Osteocyte (in vitro differentiated cells): ENCODE measurements at regions not wholly inside any gene's neighbourhood (a gene's known extent, or its start where the extent isn't known, plus 50 kb on each side); places are given as distances from the start of the nearest gene placed in this dataset.

Experiments used
- DNase-seq: peaks from one replicate; pipeline ENCODE4 v3.0.0; 2021; ENCODE audit warnings: mixed read lengths; ENCODE audit not compliant: unreplicated experiment; ENCODE audit errors: extremely low spot score
- H3K27ac Mint-ChIP-seq: one replicate; pipeline ENCODE4 v1.8.0; 2021; ENCODE audit warnings: mild to moderate bottlenecking, mixed read lengths; ENCODE audit not compliant: unreplicated experiment
- H3K27me3 Mint-ChIP-seq: one replicate; pipeline ENCODE4 v1.8.0; 2021; ENCODE audit warnings: mixed read lengths; ENCODE audit not compliant: unreplicated experiment
- H3K36me3 Mint-ChIP-seq: one replicate; pipeline ENCODE4 v1.8.0; 2021; ENCODE audit warnings: mixed read lengths; ENCODE audit not compliant: unreplicated experiment
- H3K4me1 Mint-ChIP-seq: one replicate; pipeline ENCODE4 v1.8.0; 2021; ENCODE audit warnings: mixed read lengths; ENCODE audit not compliant: unreplicated experiment
- H3K4me3 Mint-ChIP-seq: one replicate; pipeline ENCODE4 v1.8.0; 2021; ENCODE audit warnings: mild to moderate bottlenecking, moderate library complexity, mixed read lengths; ENCODE audit not compliant: unreplicated experiment
- H3K9me3 Mint-ChIP-seq: one replicate; pipeline ENCODE4 v1.8.0; 2021; ENCODE audit warnings: mixed read lengths; ENCODE audit not compliant: unreplicated experiment
- CTCF ChIP-seq: fragments of 200-600 bp; sonication (generic); IDR thresholded peaks from 2 replicates; pipeline ENCODE4 v1.5.0; 2021; ENCODE audit warnings: antibody characterized with exemption, mild to moderate bottlenecking, moderate library complexity

- DNase-seq: no peak
- no peak for TF ChIP-seq CTCF
- H3K4me3 Mint-ChIP-seq: no peak overlapping the region
- no peaks in the 10 kb centered on the region for H3K9me3 Mint-ChIP-seq
- no peaks in the 10 kb centered on the region for H3K36me3 Mint-ChIP-seq
- no peak overlapping the region for H3K27ac Mint-ChIP-seq
- H3K27me3 Mint-ChIP-seq: no peaks in the 10 kb centered on the region
- H3K4me1 Mint-ChIP-seq: peaks cover 4% of the 10 kb centered on the region
These were observed 66.3 kb upstream of the FBXL4 start for GRCh38 chr6:99014061-99014460.

- Mint-ChIP-seq H3K36me3 (no peaks in the 10 kb centered on the region), H3K27ac (no peak overlapping the region), H3K4me3 (no peak overlapping the region), H3K9me3 (no peaks in the 10 kb centered on the region), H3K27me3 (no peaks in the 10 kb centered on the region), H3K4me1 (peaks cover 4% of the 10 kb centered on the region)
- TF ChIP-seq CTCF: no peak
- no peak for DNase-seq
These were observed 65.9 kb upstream of the FBXL4 start for GRCh38 chr6:99013661-99014060.

- H3K27me3 Mint-ChIP-seq: no peaks in the 10 kb centered on the region
- H3K9me3 Mint-ChIP-seq: no peaks in the 10 kb centered on the region
- no peak for DNase-seq
- no peak overlapping the region for H3K27ac Mint-ChIP-seq
- peaks cover 4% of the 10 kb centered on the region for H3K4me1 Mint-ChIP-seq
- H3K36me3 Mint-ChIP-seq: no peaks in the 10 kb centered on the region
- no peak for TF ChIP-seq CTCF
- no peak overlapping the region for H3K4me3 Mint-ChIP-seq
These were observed 65.4 kb upstream of the FBXL4 start for GRCh38 chr6:99013145-99013544.

- TF ChIP-seq CTCF: no peak
- Mint-ChIP-seq H3K27ac (no peak overlapping the region), H3K9me3 (no peaks in the 10 kb centered on the region), H3K4me1 (peaks cover 4% of the 10 kb centered on the region), H3K27me3 (peaks cover 4% of the 10 kb centered on the region), H3K36me3 (no peaks in the 10 kb centered on the region), H3K4me3 (no peak overlapping the region)
- DNase-seq: no peak
These were observed 63.4 kb upstream of the FBXL4 start for GRCh38 chr6:99011151-99011550.

GRCh38 chr6:99002831-99003230, 55.1 kb upstream of the FBXL4 start:
- no peaks in the 10 kb centered on the region for H3K9me3 Mint-ChIP-seq
- H3K27me3 Mint-ChIP-seq: peaks cover 12% of the 10 kb centered on the region
- no peaks in the 10 kb centered on the region for H3K4me1 Mint-ChIP-seq
- TF ChIP-seq CTCF: no peak
- H3K36me3 Mint-ChIP-seq: no peaks in the 10 kb centered on the region
- DNase-seq: no peak
- no peak overlapping the region for H3K27ac Mint-ChIP-seq
- no peak overlapping the region for H3K4me3 Mint-ChIP-seq
